ENCODE measurements at regions not wholly inside any gene's neighbourhood (a gene's known extent, or its start where the extent isn't known, plus 50 kb on each side); places are given as distances from the start of the nearest gene placed in this dataset.
A peak's percentile ranks its signal among the peaks of the same experiment; 100 is the strongest.

DNA sequence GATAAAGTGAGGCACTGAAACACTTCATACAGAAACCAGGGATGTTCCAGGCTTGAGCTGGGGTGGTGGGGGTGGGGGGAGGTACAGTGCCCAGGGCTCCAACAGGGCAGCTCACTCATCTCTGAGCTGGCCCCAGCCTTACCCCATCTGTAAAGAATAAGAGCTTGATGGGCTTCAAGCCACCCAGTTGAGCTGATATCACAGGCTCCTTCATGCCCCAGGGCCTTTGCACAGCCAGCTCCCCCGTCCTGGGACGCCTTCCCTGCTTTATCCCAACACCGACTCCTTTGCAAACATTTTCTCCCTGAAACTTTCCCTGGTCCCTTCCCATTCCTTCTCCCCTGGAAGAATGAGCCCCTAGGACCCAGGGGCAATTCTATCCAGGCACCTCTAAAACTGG, 261.7 kb downstream of the PARN start:
- H3K27ac ChIP-seq = no peak overlapping the region
- H3K4me3 ChIP-seq = no peak overlapping the region
- no peaks in the 10 kb centered on the region for H3K36me3 ChIP-seq
- H3K27me3 ChIP-seq (replicated peaks) = no peaks in the 10 kb centered on the region
- no peaks in the 10 kb centered on the region for H3K9me3 ChIP-seq (replicated peaks)
- DNase-seq (ENCODE audit: low read depth in 1 of 2, low spot score in 2 of 2) = no peak
- peaks cover 44% of the 10 kb centered on the region for H3K4me1 ChIP-seq (replicated peaks)

- no peak for DNase-seq (ENCODE audit: low read depth in 1 of 2, low spot score in 2 of 2)
- Histone ChIP-seq H3K36me3 (no peaks in the 10 kb centered on the region), H3K27ac (no peak overlapping the region), H3K9me3 (replicated peaks) (no peaks in the 10 kb centered on the region), H3K4me3 (no peak overlapping the region), H3K4me1 (replicated peaks) (peaks cover 42% of the 10 kb centered on the region), H3K27me3 (replicated peaks) (no peaks in the 10 kb centered on the region)
Observed at GRCh38 chr16:14366974-14367707, 262.9 kb downstream of the PARN start.

- Histone ChIP-seq H3K27me3 (replicated peaks) (no peaks in the 10 kb centered on the region), H3K36me3 (no peaks in the 10 kb centered on the region), H3K27ac (no peak overlapping the region), H3K4me3 (no peak overlapping the region), H3K4me1 (replicated peaks) (peaks cover 38% of the 10 kb centered on the region), H3K9me3 (replicated peaks) (no peaks in the 10 kb centered on the region)
- no peak for DNase-seq (ENCODE audit: low read depth in 1 of 2, low spot score in 2 of 2)
Observed at GRCh38 chr16:14366447-14366846, 263.6 kb downstream of the PARN start.

DNA sequence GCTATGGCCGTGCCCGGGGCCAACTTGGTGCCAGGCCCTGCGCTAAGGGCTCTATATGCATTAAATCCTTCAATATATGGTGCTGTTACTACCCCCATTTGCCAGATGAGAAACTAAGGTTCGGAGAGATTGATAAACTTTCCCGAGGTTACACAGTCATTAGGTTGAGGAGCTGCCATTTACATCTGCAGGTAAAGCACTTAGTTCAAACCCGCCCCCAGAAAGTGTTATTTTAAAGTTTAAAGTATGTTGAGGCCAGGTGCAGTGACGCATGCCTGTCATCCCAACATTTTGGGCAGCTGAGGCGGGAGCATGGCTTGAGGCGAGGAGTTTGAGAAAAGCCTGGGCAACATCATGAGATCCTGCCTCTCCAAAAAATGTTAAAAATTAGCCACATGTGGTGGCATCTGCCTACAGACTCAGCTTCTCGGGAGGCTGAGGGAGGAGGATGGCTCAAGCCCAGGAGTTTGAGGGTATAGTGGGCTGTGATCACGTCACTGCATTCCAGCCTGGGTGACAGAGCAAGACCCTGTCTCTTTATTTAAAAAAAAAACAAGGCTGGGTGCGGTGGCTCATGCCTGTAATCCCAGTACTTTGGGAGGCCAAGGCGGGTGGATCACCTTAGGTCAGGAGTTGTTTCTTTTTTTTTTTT, 264.7 kb downstream of the PARN start:
- peak overlapping the region; percentile 73 for H3K27ac ChIP-seq
- DNase-seq (ENCODE audit: low read depth in 1 of 2, low spot score in 2 of 2) = peak; percentile 70 to 84

GRCh38 chr16:14364386-14365199, 265.5 kb downstream of the PARN start:
- Histone ChIP-seq H3K9me3 (replicated peaks) (no peaks in the 10 kb centered on the region), H3K27me3 (replicated peaks) (no peaks in the 10 kb centered on the region), H3K4me1 (replicated peaks) (peaks cover 38% of the 10 kb centered on the region), H3K27ac (peak overlapping the region; percentile 87), H3K4me3 (peak overlapping the region; percentile 8; the same call in 1 of the 2 replicates), H3K36me3 (no peaks in the 10 kb centered on the region)
- peak; percentile 96 to 99 for DNase-seq (ENCODE audit: low read depth in 1 of 2, low spot score in 2 of 2)

More for the DNA sequence above, 264.7 kb downstream of the PARN start:
- Histone ChIP-seq H3K9me3 (replicated peaks) (no peaks in the 10 kb centered on the region), H3K27me3 (replicated peaks) (no peaks in the 10 kb centered on the region), H3K4me3 (no peak overlapping the region), H3K4me1 (replicated peaks) (peaks cover 38% of the 10 kb centered on the region), H3K36me3 (no peaks in the 10 kb centered on the region)

DNA sequence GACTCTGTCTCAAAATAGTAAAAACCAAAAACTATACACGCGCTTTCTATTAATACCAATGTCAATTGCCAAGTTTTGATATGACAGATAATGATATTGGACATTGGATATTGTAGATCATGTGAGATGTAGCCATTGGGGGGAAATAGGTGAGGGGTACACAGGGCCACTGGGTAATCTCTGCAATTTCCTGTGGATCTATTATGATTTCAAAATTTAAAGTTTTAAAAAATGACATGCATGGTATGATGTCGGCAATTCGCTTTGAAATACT, 266.0 kb downstream of the PARN start:
- no peaks in the 10 kb centered on the region for H3K36me3 ChIP-seq
- peaks cover 38% of the 10 kb centered on the region for H3K4me1 ChIP-seq (replicated peaks)
- H3K27me3 ChIP-seq (replicated peaks) = no peaks in the 10 kb centered on the region
- peak overlapping the region; percentile 87 for H3K27ac ChIP-seq
- H3K4me3 ChIP-seq = peak overlapping the region; percentile 8; the same call in 1 of the 2 replicates
- no peak for DNase-seq (ENCODE audit: low read depth in 1 of 2, low spot score in 2 of 2)
- no peaks in the 10 kb centered on the region for H3K9me3 ChIP-seq (replicated peaks)

- H3K4me3 ChIP-seq = peak overlapping the region; percentile 12
- DNase-seq (ENCODE audit: low read depth in 1 of 2, low spot score in 2 of 2) = peak in 1 of 2 experiments; percentile 34
Observed at GRCh38 chr16:14362774-14363371, 267.2 kb downstream of the PARN start.

GRCh38 chr16:14360326-14361037, 269.6 kb downstream of the PARN start:
- H3K9me3 ChIP-seq (replicated peaks) = no peaks in the 10 kb centered on the region
- no peaks in the 10 kb centered on the region for H3K27me3 ChIP-seq (replicated peaks)
- peaks cover 29% of the 10 kb centered on the region for H3K4me1 ChIP-seq (replicated peaks)
- H3K4me3 ChIP-seq = no peak overlapping the region
- no peaks in the 10 kb centered on the region for H3K36me3 ChIP-seq
- H3K27ac ChIP-seq = no peak overlapping the region
- DNase-seq (ENCODE audit: low read depth in 1 of 2, low spot score in 2 of 2) = no peak

More at GRCh38 chr16:14362774-14363371, 267.2 kb downstream of the PARN start:
- Histone ChIP-seq H3K36me3 (no peaks in the 10 kb centered on the region), H3K9me3 (replicated peaks) (no peaks in the 10 kb centered on the region), H3K27me3 (replicated peaks) (no peaks in the 10 kb centered on the region), H3K27ac (peak overlapping the region; percentile 27), H3K4me1 (replicated peaks) (peaks cover 38% of the 10 kb centered on the region)

DNA sequence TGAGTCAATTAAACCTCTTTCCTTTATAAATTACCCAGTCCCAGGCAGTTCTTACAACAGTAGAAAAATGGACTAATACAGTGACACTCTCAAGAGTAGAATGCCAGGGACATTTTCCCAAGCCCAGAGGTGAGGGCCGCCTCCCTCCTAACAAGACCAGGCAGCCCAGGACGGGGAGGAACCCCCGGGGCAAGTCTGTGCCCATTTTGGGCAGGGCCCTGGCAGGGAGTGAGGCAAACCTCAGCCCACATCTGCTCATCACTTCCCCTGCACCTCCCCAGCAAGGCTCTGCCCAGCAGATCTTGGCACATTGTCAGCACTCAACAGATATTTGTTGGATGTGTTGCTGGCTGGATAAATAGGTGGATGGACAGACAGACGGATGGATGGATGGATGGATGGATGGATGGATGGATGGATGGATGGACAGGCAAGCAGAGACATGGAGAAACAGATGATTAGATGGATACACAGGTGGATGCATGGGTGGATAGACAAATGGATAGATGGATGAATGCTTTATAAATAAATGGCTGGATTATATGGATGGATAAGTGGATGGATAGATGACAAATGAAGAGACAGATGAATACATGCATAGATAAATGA, 271.3 kb downstream of the PARN start:
- no peak overlapping the region for H3K27ac ChIP-seq
- H3K4me1 ChIP-seq (replicated peaks) = peaks cover 20% of the 10 kb centered on the region
- no peaks in the 10 kb centered on the region for H3K36me3 ChIP-seq
- no peaks in the 10 kb centered on the region for H3K27me3 ChIP-seq (replicated peaks)
- no peak for DNase-seq (ENCODE audit: low read depth in 1 of 2, low spot score in 2 of 2)
- H3K4me3 ChIP-seq = no peak overlapping the region
- no peaks in the 10 kb centered on the region for H3K9me3 ChIP-seq (replicated peaks)

DNA sequence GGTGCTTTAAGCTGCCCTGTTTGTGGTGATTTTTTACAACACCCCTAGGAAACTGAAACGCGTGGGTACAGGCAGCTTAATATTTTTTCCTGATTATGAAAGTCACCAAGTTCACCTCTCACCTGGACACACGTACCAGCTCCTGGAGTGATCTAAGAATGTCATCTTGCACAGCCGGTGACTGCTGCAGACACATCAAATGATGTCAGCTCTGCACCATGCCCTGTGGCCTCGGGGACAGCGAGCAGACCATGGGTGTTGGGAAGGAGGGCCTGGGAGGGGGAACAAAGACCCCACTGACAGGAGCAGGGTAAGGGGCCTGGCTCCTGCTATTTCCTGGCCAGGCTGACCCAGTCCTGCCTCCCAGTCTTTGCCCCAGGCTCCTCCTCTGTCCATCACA, 272.7 kb downstream of the PARN start:
- no peak for DNase-seq (ENCODE audit: low read depth in 1 of 2, low spot score in 2 of 2)
- H3K9me3 ChIP-seq (replicated peaks) = no peaks in the 10 kb centered on the region
- peaks cover 6% of the 10 kb centered on the region for H3K4me1 ChIP-seq (replicated peaks)
- H3K27me3 ChIP-seq (replicated peaks) = no peaks in the 10 kb centered on the region
- no peaks in the 10 kb centered on the region for H3K36me3 ChIP-seq
- no peak overlapping the region for H3K27ac ChIP-seq
- H3K4me3 ChIP-seq = no peak overlapping the region

- Histone ChIP-seq H3K4me3 (no peak overlapping the region), H3K9me3 (replicated peaks) (no peaks in the 10 kb centered on the region), H3K27ac (no peak overlapping the region), H3K27me3 (replicated peaks) (no peaks in the 10 kb centered on the region), H3K36me3 (no peaks in the 10 kb centered on the region), H3K4me1 (replicated peaks) (peaks cover 6% of the 10 kb centered on the region)
- no peak for DNase-seq (ENCODE audit: low read depth in 1 of 2, low spot score in 2 of 2)
Observed at GRCh38 chr16:14356064-14356463, 274.0 kb downstream of the PARN start.

DNA sequence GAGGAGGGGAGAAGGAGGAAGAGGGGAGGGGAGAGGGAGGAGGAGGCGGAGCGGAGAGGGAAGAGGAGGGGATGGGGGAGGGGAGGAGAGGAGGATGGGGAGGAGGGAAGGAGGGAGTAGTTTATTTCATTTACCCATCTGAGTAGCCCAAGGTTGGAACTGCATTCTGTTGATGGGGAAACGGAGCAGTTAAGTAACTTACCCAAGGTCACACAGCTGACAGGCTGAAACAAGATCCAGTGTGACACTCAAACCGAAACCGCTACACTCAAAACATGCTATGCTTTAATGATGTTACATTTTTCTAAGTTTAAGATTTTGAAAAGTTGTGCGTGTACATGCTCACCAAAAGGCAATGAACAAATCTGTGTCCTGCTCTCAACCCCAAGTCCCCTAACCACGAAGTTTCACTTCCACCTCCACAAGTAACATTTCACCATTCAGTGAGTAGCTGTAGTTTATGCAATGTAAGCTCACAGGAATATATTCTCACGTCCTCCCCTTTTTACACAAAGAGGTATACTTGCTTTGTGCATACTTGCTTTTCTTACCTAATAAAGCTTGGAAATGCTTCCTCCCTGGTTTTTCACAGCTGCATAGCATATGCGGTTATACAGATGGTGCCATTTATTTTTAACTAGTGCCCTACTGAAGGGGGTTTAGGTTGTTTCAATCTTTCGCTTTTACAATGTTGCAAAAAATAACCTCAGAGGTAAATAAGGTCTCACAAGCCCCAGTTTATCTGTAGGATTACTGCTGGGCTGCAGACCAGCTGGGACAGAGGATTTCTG, 275.3 kb downstream of the PARN start:
- peak overlapping the region; percentile 11; the same call in 1 of the 2 replicates for H3K4me3 ChIP-seq

More for the DNA sequence above, 275.3 kb downstream of the PARN start:
- H3K9me3 ChIP-seq (replicated peaks) = no peaks in the 10 kb centered on the region
- DNase-seq (ENCODE audit: low read depth in 1 of 2, low spot score in 2 of 2) = no peak
- no peaks in the 10 kb centered on the region for H3K36me3 ChIP-seq
- peaks cover 6% of the 10 kb centered on the region for H3K4me1 ChIP-seq (replicated peaks)
- H3K27ac ChIP-seq = no peak overlapping the region
- no peaks in the 10 kb centered on the region for H3K27me3 ChIP-seq (replicated peaks)
